ENCODE measurements at regions not wholly inside any gene's neighbourhood (a gene's known extent, or its start where the extent isn't known, plus 50 kb on each side); places are given as distances from the start of the nearest gene placed in this dataset.

GRCh38 chr4:148779771-148780170 lies 337.6 kb upstream of the NR3C2 start:
- no peak for DNase-seq (ENCODE audit: low spot score in 2 of 2, unreplicated experiment in 2 of 2)
- peaks cover 12% of the 10 kb centered on the region for H3K4me1 Mint-ChIP-seq
- H3K36me3 Mint-ChIP-seq: no peaks in the 10 kb centered on the region
- no peak overlapping the region for H3K27ac Mint-ChIP-seq
- TF ChIP-seq, protein P1, sequence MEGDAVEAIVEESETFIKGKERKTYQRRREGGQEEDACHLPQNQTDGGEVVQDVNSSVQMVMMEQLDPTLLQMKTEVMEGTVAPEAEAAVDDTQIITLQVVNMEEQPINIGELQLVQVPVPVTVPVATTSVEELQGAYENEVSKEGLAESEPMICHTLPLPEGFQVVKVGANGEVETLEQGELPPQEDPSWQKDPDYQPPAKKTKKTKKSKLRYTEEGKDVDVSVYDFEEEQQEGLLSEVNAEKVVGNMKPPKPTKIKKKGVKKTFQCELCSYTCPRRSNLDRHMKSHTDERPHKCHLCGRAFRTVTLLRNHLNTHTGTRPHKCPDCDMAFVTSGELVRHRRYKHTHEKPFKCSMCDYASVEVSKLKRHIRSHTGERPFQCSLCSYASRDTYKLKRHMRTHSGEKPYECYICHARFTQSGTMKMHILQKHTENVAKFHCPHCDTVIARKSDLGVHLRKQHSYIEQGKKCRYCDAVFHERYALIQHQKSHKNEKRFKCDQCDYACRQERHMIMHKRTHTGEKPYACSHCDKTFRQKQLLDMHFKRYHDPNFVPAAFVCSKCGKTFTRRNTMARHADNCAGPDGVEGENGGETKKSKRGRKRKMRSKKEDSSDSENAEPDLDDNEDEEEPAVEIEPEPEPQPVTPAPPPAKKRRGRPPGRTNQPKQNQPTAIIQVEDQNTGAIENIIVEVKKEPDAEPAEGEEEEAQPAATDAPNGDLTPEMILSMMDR (IDR thresholded peaks at IDR 0.05; ENCODE audit: unreplicated experiment): no peak
- H3K9me3 Mint-ChIP-seq: peaks cover 8% of the 10 kb centered on the region
- H3K4me3 Mint-ChIP-seq: no peak overlapping the region
- no peaks in the 10 kb centered on the region for H3K27me3 Mint-ChIP-seq (ENCODE audit: low read depth)

GRCh38 chr4:148778980-148779675 lies 336.9 kb upstream of the NR3C2 start:
- Mint-ChIP-seq H3K27ac (no peak overlapping the region), H3K27me3 (ENCODE audit: low read depth) (no peaks in the 10 kb centered on the region), H3K4me3 (no peak overlapping the region), H3K4me1 (peaks cover 7% of the 10 kb centered on the region), H3K36me3 (no peaks in the 10 kb centered on the region), H3K9me3 (peaks cover 8% of the 10 kb centered on the region)
- no peak for DNase-seq (ENCODE audit: low spot score in 2 of 2, unreplicated experiment in 2 of 2)
- TF ChIP-seq, protein P1 (IDR thresholded peaks at IDR 0.05; ENCODE audit: unreplicated experiment): no peak

GRCh38 chr4:148776941-148777340 lies 334.7 kb upstream of the NR3C2 start:
- no peak for DNase-seq (ENCODE audit: low spot score in 2 of 2, unreplicated experiment in 2 of 2)
- Mint-ChIP-seq H3K9me3 (peaks cover 8% of the 10 kb centered on the region), H3K27me3 (ENCODE audit: low read depth) (no peaks in the 10 kb centered on the region), H3K4me3 (no peak overlapping the region), H3K27ac (no peak overlapping the region), H3K4me1 (peaks cover 11% of the 10 kb centered on the region), H3K36me3 (no peaks in the 10 kb centered on the region)
- TF ChIP-seq, protein P1 (IDR thresholded peaks at IDR 0.05; ENCODE audit: unreplicated experiment): no peak

GRCh38 chr4:148774134-148774533 lies 331.9 kb upstream of the NR3C2 start:
- no peak for DNase-seq (ENCODE audit: low spot score in 2 of 2, unreplicated experiment in 2 of 2)
- no peaks in the 10 kb centered on the region for H3K9me3 Mint-ChIP-seq
- no peaks in the 10 kb centered on the region for H3K27me3 Mint-ChIP-seq (ENCODE audit: low read depth)
- no peak overlapping the region for H3K4me3 Mint-ChIP-seq
- TF ChIP-seq, protein P1 (IDR thresholded peaks at IDR 0.05; ENCODE audit: unreplicated experiment): no peak
- H3K27ac Mint-ChIP-seq: no peak overlapping the region
- no peaks in the 10 kb centered on the region for H3K36me3 Mint-ChIP-seq
- H3K4me1 Mint-ChIP-seq: peaks cover 11% of the 10 kb centered on the region

- TF ChIP-seq, protein P1 (IDR thresholded peaks at IDR 0.05; ENCODE audit: unreplicated experiment): no peak
- Mint-ChIP-seq H3K27ac (peak overlapping the region; percentile 23), H3K9me3 (no peaks in the 10 kb centered on the region), H3K27me3 (ENCODE audit: low read depth) (no peaks in the 10 kb centered on the region), H3K36me3 (no peaks in the 10 kb centered on the region), H3K4me3 (no peak overlapping the region), H3K4me1 (peaks cover 11% of the 10 kb centered on the region)
- no peak for DNase-seq (ENCODE audit: low spot score in 2 of 2, unreplicated experiment in 2 of 2)
Measured at GRCh38 chr4:148773313-148773712, 331.1 kb upstream of the NR3C2 start.

Measured in mesothelial cell of epicardium (in vitro differentiated cells).